Skeletal muscle cell (primary cell): ENCODE measurements at regions not wholly inside any gene's neighbourhood (a gene's known extent, or its start where the extent isn't known, plus 50 kb on each side); places are given as distances from the start of the nearest gene placed in this dataset.
"Not testable (repeated sequence)": the region's sequence is repeated elsewhere in the genome, so short reads cannot be mapped to it uniquely, and the experiment has no call there.

Experiments used
- DNase-seq: peaks from one replicate; pipeline ENCODE4 v3.0.0-alpha.2; 2010; ENCODE audit warnings: low read depth
- H3K4me3 ChIP-seq: 2 replicates; pipeline ENCODE4 v1.5.1; 2011; ENCODE audit warnings: low read depth, mild to moderate bottlenecking, control low read depth, low read length, moderate library complexity

GRCh38 chr5:112563169-112563826 lies 144.2 kb upstream of the EPB41L4A start:
- H3K4me3 ChIP-seq: no peak overlapping the region
- no peak for DNase-seq

GRCh38 chr5:112566251-112566650 lies 147.2 kb upstream of the EPB41L4A start:
- no peak for DNase-seq
- H3K4me3 ChIP-seq: no peak overlapping the region

GRCh38 chr5:112569596-112569995 lies 150.5 kb upstream of the EPB41L4A start:
- H3K4me3 ChIP-seq: no peak overlapping the region
- DNase-seq: no peak

- H3K4me3 ChIP-seq: no peak overlapping the region
- no peak for DNase-seq
Observed at GRCh38 chr5:112570708-112571444, 151.8 kb upstream of the EPB41L4A start.

GRCh38 chr5:112573441-112573840 lies 154.4 kb upstream of the EPB41L4A start:
- no peak for DNase-seq

GRCh38 chr5:112574536-112574935 lies 155.5 kb upstream of the EPB41L4A start:
- no peak overlapping the region for H3K4me3 ChIP-seq
- no peak for DNase-seq

More at GRCh38 chr5:112573441-112573840, 154.4 kb upstream of the EPB41L4A start:
- H3K4me3 ChIP-seq: no peak overlapping the region

GRCh38 chr5:112576298-112576925 lies 157.3 kb upstream of the EPB41L4A start:
- no peak overlapping the region for H3K4me3 ChIP-seq
- no peak for DNase-seq

- no peak overlapping the region for H3K4me3 ChIP-seq
- DNase-seq: no peak
Observed at GRCh38 chr5:112579599-112580170, 158.0 kb upstream of the APC start.

- H3K4me3 ChIP-seq: no peak overlapping the region
- DNase-seq: no peak
Observed at GRCh38 chr5:112581811-112582320, 155.8 kb upstream of the APC start.

- DNase-seq: no peak
- H3K4me3 ChIP-seq: no peak overlapping the region
Observed at GRCh38 chr5:112583166-112583565, 154.5 kb upstream of the APC start.

- H3K4me3 ChIP-seq: no peak overlapping the region
- DNase-seq: no peak
Observed at GRCh38 chr5:112584781-112585180, 152.9 kb upstream of the APC start.

GRCh38 chr5:112586596-112587062 lies 151.1 kb upstream of the APC start:
- DNase-seq: no peak
- H3K4me3 ChIP-seq: no peak overlapping the region

- DNase-seq, H3K4me3 ChIP-seq: not testable (repeated sequence)
Observed at GRCh38 chr5:112590858-112591257, 146.8 kb upstream of the APC start.

GRCh38 chr5:112594095-112594850 lies 143.4 kb upstream of the APC start:
- DNase-seq: no peak
- H3K4me3 ChIP-seq: no peak overlapping the region

GRCh38 chr5:112594941-112595340 lies 142.7 kb upstream of the APC start:
- DNase-seq: no peak

GRCh38 chr5:112597831-112598230 lies 139.9 kb upstream of the APC start:
- no peak for DNase-seq
- no peak overlapping the region for H3K4me3 ChIP-seq

More at GRCh38 chr5:112594941-112595340, 142.7 kb upstream of the APC start:
- no peak overlapping the region for H3K4me3 ChIP-seq

- not testable (repeated sequence) for H3K4me3 ChIP-seq, DNase-seq
Observed at GRCh38 chr5:112600510-112600909, 137.2 kb upstream of the APC start.

- no peak overlapping the region for H3K4me3 ChIP-seq
- no peak for DNase-seq
Observed at GRCh38 chr5:112604732-112605630, 132.7 kb upstream of the APC start.
